Gastrocnemius medialis (tissue), 4 donors: ENCODE measurements at regions not wholly inside any gene's neighbourhood (a gene's known extent, or its start where the extent isn't known, plus 50 kb on each side); places are given as distances from the start of the nearest gene placed in this dataset.
"Not testable (repeated sequence)": the region's sequence is repeated elsewhere in the genome, so short reads cannot be mapped to it uniquely, and the experiment has no call there.

ENCODE experiments used
- CTCF ChIP-seq, 5 experiments: fragments of 450-650 bp in 3 of 5; fragments of 200-600 bp in 2 of 5; sonication (generic) in 2 of 5; IDR thresholded peaks in 4 of 5; conservative IDR thresholded peaks in 1 of 5; 1 replicate in 4 of 5; 2 replicates in 1 of 5; pipeline ENCODE4 v1.5.1; 2016 to 2019; ENCODE audit warnings: antibody characterized with exemption in 5 of 5, mild to moderate bottlenecking in 3 of 5, moderate library complexity in 3 of 5
- POLR2A ChIP-seq, 2 donors: fragments of 450-650 bp; IDR thresholded peaks; one replicate each; pipeline ENCODE4 v1.6.1; 2017; ENCODE audit warnings: antibody characterized with exemption in 2 of 2, mild to moderate bottlenecking in 2 of 2, moderate library complexity in 2 of 2

DNA sequence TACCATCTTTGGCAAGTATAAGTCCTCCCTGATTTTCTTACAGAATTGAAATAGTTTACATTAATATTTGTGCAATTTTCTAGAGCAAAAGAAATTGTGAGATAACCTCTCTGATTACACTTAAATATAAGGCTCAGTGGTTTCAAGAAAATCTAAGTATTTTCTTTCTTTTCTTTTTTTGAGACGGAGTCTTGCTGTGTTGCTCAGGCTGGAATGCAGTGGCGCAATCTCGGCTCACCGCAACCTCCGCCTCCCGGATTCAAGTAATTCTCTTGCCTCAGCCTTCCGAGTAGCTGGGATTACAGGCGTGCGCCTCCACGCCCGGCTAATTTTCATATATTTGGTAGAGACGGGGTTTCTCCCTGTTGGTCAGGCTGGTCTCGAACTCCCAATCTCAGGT lies 813.9 kb upstream of the SLC10A2 start:
- not testable (repeated sequence) for TF ChIP-seq CTCF (IDR thresholded peaks at IDR 0.05 in 4 of 5, conservative IDR thresholded peaks at IDR 0.05 in 1 of 5); POLR2A (IDR thresholded peaks at IDR 0.05)
